ENCODE measurements at regions not wholly inside any gene's neighbourhood (a gene's known extent, or its start where the extent isn't known, plus 50 kb on each side); places are given as distances from the start of the nearest gene placed in this dataset.

GRCh38 chr2:235300368-235301201, 193.3 kb upstream of the AGAP1 start:
- Histone ChIP-seq H3K27me3 (ENCODE audit: insufficient read depth, poor library complexity, severe bottlenecking) (no peaks in the 10 kb centered on the region), H3K4me3 (replicated peaks; ENCODE audit: insufficient read depth, low read length) (no peak overlapping the region), H3K27ac (replicated peaks) (no peak overlapping the region)
- no peak for TF ChIP-seq POLR2AphosphoS5 (IDR thresholded peaks at IDR 0.05; ENCODE audit: low read depth)
- TF ChIP-seq REST (IDR thresholded peaks at IDR 0.05; ENCODE audit: insufficient replicate concordance, low read depth): no peak
- TF ChIP-seq GABPA (IDR thresholded peaks at IDR 0.05; ENCODE audit: low read depth): no peak
- TF ChIP-seq SPI1 (IDR thresholded peaks at IDR 0.05; ENCODE audit: borderline replicate concordance, low read depth): no peak
- no peak for TF ChIP-seq CTCF (IDR thresholded peaks at IDR 0.05; ENCODE audit: insufficient read depth, low read length)
- DNase-seq (ENCODE audit: low read depth in 1 of 2, low spot score in 1 of 2): no peak

GRCh38 chr2:235301202-235302076, 192.4 kb upstream of the AGAP1 start:
- Histone ChIP-seq H3K27ac (replicated peaks) (no peak overlapping the region), H3K27me3 (ENCODE audit: insufficient read depth, poor library complexity, severe bottlenecking) (no peaks in the 10 kb centered on the region), H3K4me3 (replicated peaks; ENCODE audit: insufficient read depth, low read length) (no peak overlapping the region)
- no peak for DNase-seq (ENCODE audit: low read depth in 1 of 2, low spot score in 1 of 2)
- TF ChIP-seq CTCF (IDR thresholded peaks at IDR 0.05; ENCODE audit: insufficient read depth, low read length) (no peak), GABPA (IDR thresholded peaks at IDR 0.05; ENCODE audit: low read depth) (no peak), SPI1 (IDR thresholded peaks at IDR 0.05; ENCODE audit: borderline replicate concordance, low read depth) (no peak), REST (IDR thresholded peaks at IDR 0.05; ENCODE audit: insufficient replicate concordance, low read depth) (no peak), POLR2AphosphoS5 (IDR thresholded peaks at IDR 0.05; ENCODE audit: low read depth) (no peak)

- no peak for DNase-seq (ENCODE audit: low read depth in 1 of 2, low spot score in 1 of 2)
- Histone ChIP-seq H3K27me3 (ENCODE audit: insufficient read depth, poor library complexity, severe bottlenecking) (no peaks in the 10 kb centered on the region), H3K4me3 (replicated peaks; ENCODE audit: insufficient read depth, low read length) (no peak overlapping the region), H3K27ac (replicated peaks) (no peak overlapping the region)
- TF ChIP-seq CTCF (IDR thresholded peaks at IDR 0.05; ENCODE audit: insufficient read depth, low read length) (no peak), SPI1 (IDR thresholded peaks at IDR 0.05; ENCODE audit: borderline replicate concordance, low read depth) (no peak), GABPA (IDR thresholded peaks at IDR 0.05; ENCODE audit: low read depth) (no peak), REST (IDR thresholded peaks at IDR 0.05; ENCODE audit: insufficient replicate concordance, low read depth) (no peak), POLR2AphosphoS5 (IDR thresholded peaks at IDR 0.05; ENCODE audit: low read depth) (no peak)
These were observed 191.6 kb upstream of the AGAP1 start for GRCh38 chr2:235302263-235302662.
